H9 (cell line): ENCODE measurements at regions not wholly inside any gene's neighbourhood (a gene's known extent, or its start where the extent isn't known, plus 50 kb on each side); places are given as distances from the start of the nearest gene placed in this dataset.

Experiments used
- DNase-seq: peaks from one replicate; pipeline ENCODE4 v3.0.0-alpha.2; 2017
- H2AFZ ChIP-seq: one replicate; pipeline ENCODE4 v1.6.1; 2013; ENCODE audit warnings: mild to moderate bottlenecking, low read length, control low read depth, moderate library complexity
- H2AK5ac ChIP-seq: 2 replicates; pipeline ENCODE4 v1.6.1; 2013; ENCODE audit warnings: low read length, control low read depth, mixed read lengths; ENCODE audit not compliant: insufficient read length
- H2BK120ac ChIP-seq: one replicate; pipeline ENCODE4 v1.6.1; 2013; ENCODE audit warnings: low read depth, mild to moderate bottlenecking, low read length, control low read depth, inconsistent platforms; ENCODE audit not compliant: poor library complexity, severe bottlenecking
- H2BK12ac ChIP-seq: 2 replicates; pipeline ENCODE4 v1.6.1; 2013; ENCODE audit warnings: low read length, control low read depth, mixed read lengths, low read depth; ENCODE audit not compliant: insufficient read length
- H2BK15ac ChIP-seq: 2 replicates; pipeline ENCODE4 v1.6.1; 2013; ENCODE audit warnings: low read depth, low read length, control low read depth
- H2BK20ac ChIP-seq: one replicate; pipeline ENCODE4 v1.6.1; 2013; ENCODE audit warnings: low read depth, mild to moderate bottlenecking, low read length, control low read depth, inconsistent platforms; ENCODE audit not compliant: poor library complexity, severe bottlenecking
- H2BK5ac ChIP-seq: 2 replicates; pipeline ENCODE4 v1.6.1; 2013; ENCODE audit warnings: low read length, control low read depth, mixed read lengths; ENCODE audit not compliant: insufficient read length
- H3K14ac ChIP-seq: 2 replicates; pipeline ENCODE4 v1.6.1; 2013; ENCODE audit warnings: low read length, control low read depth; ENCODE audit not compliant: insufficient read depth
- H3K18ac ChIP-seq: 2 replicates; pipeline ENCODE4 v1.6.1; 2013; ENCODE audit warnings: low read depth, mild to moderate bottlenecking, mixed read lengths, low read length, control low read depth; ENCODE audit not compliant: insufficient read length
- H3K23ac ChIP-seq: 2 replicates; pipeline ENCODE4 v1.6.1; 2013; ENCODE audit warnings: low read length, control low read depth, mixed read lengths, low read depth; ENCODE audit not compliant: insufficient read length
- H3K23me2 ChIP-seq: 2 replicates; pipeline ENCODE4 v1.6.1; 2013; ENCODE audit warnings: low read depth, mild to moderate bottlenecking, mixed read lengths, low read length, control low read depth; ENCODE audit not compliant: insufficient read length, poor library complexity, severe bottlenecking
- H3K27ac ChIP-seq: 2 replicates; pipeline ENCODE4 v1.5.1; 2013; ENCODE audit warnings: low read length, control low read depth, mixed read lengths, low read depth; ENCODE audit not compliant: insufficient read length
- H3K27me3 ChIP-seq: 2 replicates; pipeline ENCODE4 v1.6.1; 2013; ENCODE audit warnings: low read length, control low read depth, inconsistent platforms; ENCODE audit not compliant: insufficient read depth
- H3K4ac ChIP-seq: 2 replicates; pipeline ENCODE4 v1.6.1; 2013; ENCODE audit warnings: low read depth, mild to moderate bottlenecking, control low read depth, inconsistent platforms, low read length, moderate library complexity
- H3K4me1 ChIP-seq: 2 replicates; pipeline ENCODE4 v1.6.1; 2013; ENCODE audit warnings: low read length, control low read depth, inconsistent platforms; ENCODE audit not compliant: insufficient read depth
- H3K4me2 ChIP-seq: 2 replicates; pipeline ENCODE4 v1.6.1; 2013; ENCODE audit warnings: low read length, control low read depth, mixed read lengths; ENCODE audit not compliant: insufficient read length, insufficient read depth
- H3K56ac ChIP-seq: 2 replicates; pipeline ENCODE4 v1.6.1; 2013; ENCODE audit warnings: low read depth, mild to moderate bottlenecking, mixed read lengths, low read length, control low read depth; ENCODE audit not compliant: insufficient read length
- H3K79me1 ChIP-seq: 2 replicates; pipeline ENCODE4 v1.6.1; 2013; ENCODE audit warnings: low read depth, mild to moderate bottlenecking, moderate library complexity, low read length, control low read depth, inconsistent platforms; ENCODE audit not compliant: insufficient read depth, poor library complexity, severe bottlenecking
- H3K79me2 ChIP-seq: 2 replicates; pipeline ENCODE4 v1.6.1; 2013; ENCODE audit warnings: low read length, control low read depth, inconsistent platforms; ENCODE audit not compliant: insufficient read depth
- H3K9ac ChIP-seq: 2 replicates; pipeline ENCODE4 v1.6.1; 2013; ENCODE audit warnings: low read length, control low read depth, mixed read lengths; ENCODE audit not compliant: insufficient read length; ENCODE audit errors: extremely low read depth
- H3K9me3 ChIP-seq: one replicate; pipeline ENCODE4 v1.6.1; 2013; ENCODE audit warnings: low read depth, low read length, inconsistent platforms; ENCODE audit not compliant: control insufficient read depth
- H3T11ph ChIP-seq: one replicate; pipeline ENCODE4 v1.6.1; 2013; ENCODE audit warnings: mild to moderate bottlenecking, low read length, control low read depth, inconsistent platforms
- H4K20me1 ChIP-seq: one replicate; pipeline ENCODE4 v1.6.1; 2013; ENCODE audit not compliant: control insufficient read depth, insufficient read length, insufficient read depth
- H4K5ac ChIP-seq: 2 replicates; pipeline ENCODE4 v1.6.1; 2013; ENCODE audit warnings: low read depth, mild to moderate bottlenecking, mixed read lengths, low read length, control low read depth; ENCODE audit not compliant: insufficient read length
- H4K8ac ChIP-seq: replicated peaks from 2 replicates; pipeline ENCODE4 v1.6.1; 2013; ENCODE audit warnings: low read length, control low read depth, mixed read lengths, low read depth; ENCODE audit not compliant: insufficient read length
- H4K91ac ChIP-seq: 2 replicates; pipeline ENCODE4 v1.6.1; 2013; ENCODE audit warnings: low read depth, mild to moderate bottlenecking, moderate library complexity, mixed read lengths, low read length, control low read depth; ENCODE audit not compliant: insufficient read length
- H3K27ac Mint-ChIP-seq, 3 experiments: 2 replicates in 2 of 3; 3 replicates in 1 of 3; pipeline ENCODE4 v1.8.0; 2020 to 2021; ENCODE audit warnings: mixed read lengths in 3 of 3, mild to moderate bottlenecking in 1 of 3, moderate library complexity in 1 of 3
- H3K27me3 Mint-ChIP-seq: 2 replicates; pipeline ENCODE4 v1.8.0; 2021; ENCODE audit warnings: low read depth, mild to moderate bottlenecking, moderate library complexity, mixed read lengths
- H3K36me3 Mint-ChIP-seq, 3 experiments: 2 replicates in 2 of 3; 3 replicates in 1 of 3; pipeline ENCODE4 v1.8.0; 2020 to 2021; ENCODE audit warnings: low read depth in 3 of 3, mixed read lengths in 3 of 3; ENCODE audit not compliant: insufficient read depth in 1 of 3
- H3K4me1 Mint-ChIP-seq, 2 experiments: 2 replicates each; pipeline ENCODE4 v1.8.0; 2020; ENCODE audit warnings: mixed read lengths in 2 of 2
- H3K4me3 Mint-ChIP-seq, 2 experiments: 2 replicates in 1 of 2; 3 replicates in 1 of 2; pipeline ENCODE4 v1.8.0; 2020 to 2021; ENCODE audit warnings: mild to moderate bottlenecking in 2 of 2, mixed read lengths in 2 of 2, moderate library complexity in 1 of 2
- H3K9me3 Mint-ChIP-seq, 2 experiments: 2 replicates in 1 of 2; 3 replicates in 1 of 2; pipeline ENCODE4 v1.8.0; 2020; ENCODE audit warnings: mild to moderate bottlenecking in 2 of 2, mixed read lengths in 2 of 2, moderate library complexity in 1 of 2
- CTCF ChIP-seq: fragments of 200-600 bp; sonication (generic); conservative IDR thresholded peaks from 3 replicates; pipeline ENCODE4 v1.8.0; 2021; ENCODE audit warnings: antibody characterized with exemption, mild to moderate bottlenecking
- WGBS: extraction: QIAGEN DNeasy Blood & Tissue Kit; methylation state at CpG from one replicate; pipeline ENCODE4 v1.1.7; 2013; ENCODE audit warnings: missing lambda C conversion rate, low lambda C conversion rate, mixed read lengths; ENCODE audit not compliant: insufficient read length; ENCODE audit errors: extremely low coverage; 5-methylcytosine and 5-hydroxymethylcytosine counted together

- no peak overlapping the region for H3K18ac ChIP-seq
- H2BK12ac ChIP-seq: no peak overlapping the region
- no peak overlapping the region for H3K23ac ChIP-seq
- no CpG with 5 or more reads among the region's 6 CpGs for WGBS
- no peak overlapping the region for H3K27ac ChIP-seq
- H3K79me1 ChIP-seq: no peaks in the 10 kb centered on the region
- no peaks in the 10 kb centered on the region for H4K20me1 ChIP-seq
- H3T11ph ChIP-seq: no peak overlapping the region
- H4K8ac ChIP-seq: peak overlapping the region; percentile 82
- no peaks in the 10 kb centered on the region for H3K36me3 Mint-ChIP-seq
- no peak overlapping the region for H3K56ac ChIP-seq
- H4K91ac ChIP-seq: no peak overlapping the region
- no peaks in the 10 kb centered on the region for H3K79me2 ChIP-seq
- peaks cover 8% of the 10 kb centered on the region for H3K27me3 Mint-ChIP-seq
- no peak overlapping the region for H3K4me2 ChIP-seq
- H2AK5ac ChIP-seq: no peak overlapping the region
- no peak overlapping the region for H4K5ac ChIP-seq
- H3K9ac ChIP-seq: no peak overlapping the region
- H2BK20ac ChIP-seq: no peak overlapping the region
- H2BK15ac ChIP-seq: no peak overlapping the region
- no peak overlapping the region for H3K4me3 Mint-ChIP-seq
- H3K27me3 ChIP-seq: no peaks in the 10 kb centered on the region
- no peak overlapping the region for H3K4ac ChIP-seq
- no peak overlapping the region for H3K14ac ChIP-seq
- H3K4me1 ChIP-seq: no peaks in the 10 kb centered on the region
- H2BK5ac ChIP-seq: no peak overlapping the region
- no peaks in the 10 kb centered on the region for H3K23me2 ChIP-seq
- H3K27ac Mint-ChIP-seq: peak overlapping the region in 1 of 3 experiments; percentile 8; a peak in 1 of 7 replicates
- peaks cover 14 to 17% of the 10 kb centered on the region in 2 experiments for H3K4me1 Mint-ChIP-seq
- H2AFZ ChIP-seq: no peak overlapping the region
- no peaks in the 10 kb centered on the region for H3K9me3 ChIP-seq
- DNase-seq: no peak
- no peak overlapping the region for H2BK120ac ChIP-seq
- no peaks in the 10 kb centered on the region for H3K9me3 Mint-ChIP-seq
- no peak for TF ChIP-seq CTCF
Observed at GRCh38 chr7:142332421-142332820, 74.6 kb upstream of the PRSS58 start.
